ENCODE measurements at regions not wholly inside any gene's neighbourhood (a gene's known extent, or its start where the extent isn't known, plus 50 kb on each side); places are given as distances from the start of the nearest gene placed in this dataset.

DNA sequence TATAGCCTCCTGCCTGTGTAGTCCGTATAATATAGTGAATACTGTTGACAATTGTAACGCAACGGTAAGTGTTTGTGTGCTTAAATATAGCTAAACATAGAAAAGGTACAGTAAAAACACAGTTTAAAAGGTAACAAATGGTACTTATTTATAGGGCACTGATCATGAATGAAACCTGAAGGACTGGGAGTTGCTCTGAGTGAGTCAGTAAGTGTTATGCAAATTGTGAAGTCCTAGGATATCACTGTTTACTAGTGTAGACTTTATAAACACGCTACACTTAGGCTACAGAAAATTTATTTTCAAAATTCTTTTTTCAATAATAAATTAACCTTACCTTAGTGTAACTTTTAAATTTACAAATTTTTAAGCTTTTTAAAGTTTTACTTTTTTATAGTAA lies 1090.1 kb downstream of the CDH9 start:
- Histone ChIP-seq H4K20me1 (ENCODE audit: insufficient read depth, low read length) (no peaks in the 10 kb centered on the region), H3K4me2 (ENCODE audit: low read depth, low read length) (no peak overlapping the region), H3K9me3 (ENCODE audit: low read length) (peaks cover 60% of the 10 kb centered on the region), H3K4me1 (ENCODE audit: insufficient read depth, low read length) (no peaks in the 10 kb centered on the region), H3K27ac (ENCODE audit: extremely low read length, insufficient read depth, low read length) (no peak overlapping the region), H3K79me2 (ENCODE audit: insufficient read depth, low read length) (no peaks in the 10 kb centered on the region), H3K9ac (ENCODE audit: insufficient read depth, low read depth, low read length) (no peak overlapping the region), H3K27me3 (ENCODE audit: control insufficient read depth in 1 of 2, insufficient read depth in 2 of 2, low read length in 2 of 2) (no peaks in the 10 kb centered on the region; a peak in 1 of 5 replicates), H3K4me3 (replicated peaks in 1 of 3; ENCODE audit: insufficient read depth in 1 of 3, low read depth in 2 of 3, low read length in 3 of 3) (no peak overlapping the region), H2AFZ (ENCODE audit: low read length) (no peak overlapping the region), H3K36me3 (replicated peaks in 1 of 2; ENCODE audit: control insufficient read depth in 1 of 2, insufficient read depth in 2 of 2, low read length in 2 of 2) (no peaks in the 10 kb centered on the region)
- ChIA-PET CTCF (ENCODE audit: low intra/inter-chr PET ratio, low total read pairs) (no interaction called here), POLR2A (no interaction called here)
- FAIRE-seq (no peak), DNase-seq (ENCODE audit: low spot score) (no peak), ATAC-seq (no peak)
- TF ChIP-seq FLYWCH1 (CRISPR knock-in tag; IDR thresholded peaks at IDR 0.05) = no peak
- no peak for TF ChIP-seq RFXAP (CRISPR knock-in tag; IDR thresholded peaks at IDR 0.05; ENCODE audit: borderline replicate concordance)
- no peak for TF ChIP-seq EZH2 (conservative IDR thresholded peaks at IDR 0.05; ENCODE audit: low read depth, low read length)
- TF ChIP-seq, protein P1, sequence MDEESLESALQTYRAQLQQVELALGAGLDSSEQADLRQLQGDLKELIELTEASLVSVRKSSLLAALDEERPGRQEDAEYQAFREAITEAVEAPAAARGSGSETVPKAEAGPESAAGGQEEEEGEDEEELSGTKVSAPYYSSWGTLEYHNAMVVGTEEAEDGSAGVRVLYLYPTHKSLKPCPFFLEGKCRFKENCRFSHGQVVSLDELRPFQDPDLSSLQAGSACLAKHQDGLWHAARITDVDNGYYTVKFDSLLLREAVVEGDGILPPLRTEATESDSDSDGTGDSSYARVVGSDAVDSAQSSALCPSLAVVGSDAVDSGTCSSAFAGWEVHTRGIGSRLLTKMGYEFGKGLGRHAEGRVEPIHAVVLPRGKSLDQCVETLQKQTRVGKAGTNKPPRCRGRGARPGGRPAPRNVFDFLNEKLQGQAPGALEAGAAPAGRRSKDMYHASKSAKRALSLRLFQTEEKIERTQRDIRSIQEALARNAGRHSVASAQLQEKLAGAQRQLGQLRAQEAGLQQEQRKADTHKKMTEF (CRISPR knock-in tag; IDR thresholded peaks at IDR 0.05) = no peak
- TF ChIP-seq HHEX (CRISPR knock-in tag; IDR thresholded peaks at IDR 0.05) = no peak
- TF ChIP-seq SUZ12 (IDR thresholded peaks at IDR 0.05; ENCODE audit: low read depth, low read length) = no peak
- TF ChIP-seq, protein P2, sequence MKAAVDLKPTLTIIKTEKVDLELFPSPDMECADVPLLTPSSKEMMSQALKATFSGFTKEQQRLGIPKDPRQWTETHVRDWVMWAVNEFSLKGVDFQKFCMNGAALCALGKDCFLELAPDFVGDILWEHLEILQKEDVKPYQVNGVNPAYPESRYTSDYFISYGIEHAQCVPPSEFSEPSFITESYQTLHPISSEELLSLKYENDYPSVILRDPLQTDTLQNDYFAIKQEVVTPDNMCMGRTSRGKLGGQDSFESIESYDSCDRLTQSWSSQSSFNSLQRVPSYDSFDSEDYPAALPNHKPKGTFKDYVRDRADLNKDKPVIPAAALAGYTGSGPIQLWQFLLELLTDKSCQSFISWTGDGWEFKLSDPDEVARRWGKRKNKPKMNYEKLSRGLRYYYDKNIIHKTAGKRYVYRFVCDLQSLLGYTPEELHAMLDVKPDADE (CRISPR knock-in tag; IDR thresholded peaks at IDR 0.05) = no peak
- TF ChIP-seq TOPORS (CRISPR knock-in tag; IDR thresholded peaks at IDR 0.05) = no peak
- no peak for TF ChIP-seq TP53 (CRISPR knock-in tag; conservative IDR thresholded peaks at IDR 0.05)
- TF ChIP-seq, protein P3, sequence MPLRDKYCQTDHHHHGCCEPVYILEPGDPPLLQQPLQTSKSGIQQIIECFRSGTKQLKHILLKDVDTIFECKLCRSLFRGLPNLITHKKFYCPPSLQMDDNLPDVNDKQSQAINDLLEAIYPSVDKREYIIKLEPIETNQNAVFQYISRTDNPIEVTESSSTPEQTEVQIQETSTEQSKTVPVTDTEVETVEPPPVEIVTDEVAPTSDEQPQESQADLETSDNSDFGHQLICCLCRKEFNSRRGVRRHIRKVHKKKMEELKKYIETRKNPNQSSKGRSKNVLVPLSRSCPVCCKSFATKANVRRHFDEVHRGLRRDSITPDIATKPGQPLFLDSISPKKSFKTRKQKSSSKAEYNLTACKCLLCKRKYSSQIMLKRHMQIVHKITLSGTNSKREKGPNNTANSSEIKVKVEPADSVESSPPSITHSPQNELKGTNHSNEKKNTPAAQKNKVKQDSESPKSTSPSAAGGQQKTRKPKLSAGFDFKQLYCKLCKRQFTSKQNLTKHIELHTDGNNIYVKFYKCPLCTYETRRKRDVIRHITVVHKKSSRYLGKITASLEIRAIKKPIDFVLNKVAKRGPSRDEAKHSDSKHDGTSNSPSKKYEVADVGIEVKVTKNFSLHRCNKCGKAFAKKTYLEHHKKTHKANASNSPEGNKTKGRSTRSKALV (CRISPR knock-in tag; IDR thresholded peaks at IDR 0.05) = no peak
- no peak for TF ChIP-seq KDM4B (CRISPR knock-in tag; IDR thresholded peaks at IDR 0.05)
- TF ChIP-seq NR2F2 (IDR thresholded peaks at IDR 0.05; ENCODE audit: borderline replicate concordance, low read depth) = no peak
- no peak for TF ChIP-seq ZNF484 (CRISPR knock-in tag; IDR thresholded peaks at IDR 0.05; ENCODE audit: borderline replicate concordance, low read depth)
- in situ Hi-C loops (cut with HindIII; ENCODE audit: extremely low pct_ligation_motif_present, low pct_unique_long_range_greater_than_20kb) (no loop called here), intact Hi-C loops (cut with micrococcal nuclease; ENCODE audit: unreplicated experiment) (no loop called here)
- no TSS peak for BruUV-seq (replicated peaks)
- WGBS (ENCODE audit: low lambda C conversion rate) = 4% methylated on average over 4 of the region's 4 CpGs
